ENCODE measurements at regions not wholly inside any gene's neighbourhood (a gene's known extent, or its start where the extent isn't known, plus 50 kb on each side); places are given as distances from the start of the nearest gene placed in this dataset.

GRCh38 chr12:81811061-81811777, 52.1 kb upstream of the PPFIA2 start:
- no peak for DNase-seq

DNA sequence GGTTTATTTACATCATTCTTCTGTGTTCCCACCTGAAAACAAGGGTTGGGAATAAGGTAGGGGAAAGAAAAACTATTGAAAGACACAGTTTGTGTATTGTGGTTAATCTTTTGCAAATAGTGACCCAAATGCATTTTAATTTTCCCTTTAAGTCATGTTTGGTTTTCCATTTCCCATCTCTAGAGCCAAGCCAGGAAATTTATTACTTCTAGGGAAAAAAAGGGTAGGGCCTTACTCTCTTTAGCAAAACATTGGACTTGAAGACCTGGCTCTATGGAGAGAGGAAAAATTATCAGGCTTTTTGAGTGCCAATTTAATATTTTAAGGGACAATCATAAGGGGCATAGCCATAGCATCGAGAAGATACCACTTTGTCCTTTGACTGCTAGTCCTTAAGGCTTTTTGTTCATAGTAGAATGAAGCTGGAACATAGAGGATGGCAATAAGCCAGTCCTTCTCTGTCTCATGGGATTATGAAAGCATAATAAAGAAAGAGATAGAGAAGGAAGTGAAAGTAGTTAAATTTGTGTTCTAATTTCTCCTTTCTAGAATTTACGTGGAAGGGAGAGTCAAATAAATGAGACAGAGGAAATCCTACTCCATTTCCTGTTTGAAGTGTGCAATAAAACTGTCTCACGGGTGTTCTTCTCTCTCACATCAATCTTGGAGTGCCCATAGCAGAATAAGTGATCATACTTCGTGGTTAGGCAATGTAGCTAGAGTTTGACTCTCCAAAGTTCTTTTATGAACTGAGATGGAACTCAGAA, 50.9 kb upstream of the PPFIA2 start:
- Histone ChIP-seq H3K9me3 (replicated peaks) (0 out of 2 replicates have a peak, but pooled peaks cover 5% of the 10 kb centered on the region), H3K27me3 (no peaks in the 10 kb centered on the region), H3K4me1 (0 out of 2 replicates have a peak, but pooled peaks cover 2% of the 10 kb centered on the region), H3K36me3 (no peaks in the 10 kb centered on the region), H3K27ac (no peak overlapping the region), H3K4me3 (no peak overlapping the region)
- DNase-seq, result no peak

More at GRCh38 chr12:81811061-81811777, 52.1 kb upstream of the PPFIA2 start:
- 0 out of 2 replicates have a peak, but pooled peaks cover 5% of the 10 kb centered on the region for H3K9me3 ChIP-seq (replicated peaks)
- no peak overlapping the region for H3K27ac ChIP-seq
- H3K27me3 ChIP-seq, result no peaks in the 10 kb centered on the region
- no peak overlapping the region for H3K4me3 ChIP-seq
- 0 out of 2 replicates have a peak, but pooled peaks cover 2% of the 10 kb centered on the region for H3K4me1 ChIP-seq
- H3K36me3 ChIP-seq, result no peaks in the 10 kb centered on the region

- no peak overlapping the region for H3K27ac ChIP-seq
Measured at GRCh38 chr12:81809113-81809777, 50.1 kb upstream of the PPFIA2 start.

More at GRCh38 chr12:81809113-81809777, 50.1 kb upstream of the PPFIA2 start:
- H3K36me3 ChIP-seq, result no peaks in the 10 kb centered on the region
- 0 out of 2 replicates have a peak, but pooled peaks cover 2% of the 10 kb centered on the region for H3K4me1 ChIP-seq
- H3K4me3 ChIP-seq, result no peak overlapping the region
- no peak for DNase-seq
- 0 out of 2 replicates have a peak, but pooled peaks cover 1% of the 10 kb centered on the region for H3K9me3 ChIP-seq (replicated peaks)
- no peaks in the 10 kb centered on the region for H3K27me3 ChIP-seq

All from SJCRH30 (cell line).